ENCODE measurements at regions not wholly inside any gene's neighbourhood (a gene's known extent, or its start where the extent isn't known, plus 50 kb on each side); places are given as distances from the start of the nearest gene placed in this dataset.

GRCh38 chr7:12872487-12872886 lies 185.1 kb downstream of the ARL4A start:
- Histone ChIP-seq H3K27me3 (no peaks in the 10 kb centered on the region), H3K4me1 (no peaks in the 10 kb centered on the region), H3K36me3 (no peaks in the 10 kb centered on the region), H3K9me3 (no peaks in the 10 kb centered on the region), H3K27ac (no peak overlapping the region), H3K4me3 (no peak overlapping the region)
- DNase-seq (ENCODE audit: low spot score in 2 of 2), result no peak
- TF ChIP-seq, protein P1, sequence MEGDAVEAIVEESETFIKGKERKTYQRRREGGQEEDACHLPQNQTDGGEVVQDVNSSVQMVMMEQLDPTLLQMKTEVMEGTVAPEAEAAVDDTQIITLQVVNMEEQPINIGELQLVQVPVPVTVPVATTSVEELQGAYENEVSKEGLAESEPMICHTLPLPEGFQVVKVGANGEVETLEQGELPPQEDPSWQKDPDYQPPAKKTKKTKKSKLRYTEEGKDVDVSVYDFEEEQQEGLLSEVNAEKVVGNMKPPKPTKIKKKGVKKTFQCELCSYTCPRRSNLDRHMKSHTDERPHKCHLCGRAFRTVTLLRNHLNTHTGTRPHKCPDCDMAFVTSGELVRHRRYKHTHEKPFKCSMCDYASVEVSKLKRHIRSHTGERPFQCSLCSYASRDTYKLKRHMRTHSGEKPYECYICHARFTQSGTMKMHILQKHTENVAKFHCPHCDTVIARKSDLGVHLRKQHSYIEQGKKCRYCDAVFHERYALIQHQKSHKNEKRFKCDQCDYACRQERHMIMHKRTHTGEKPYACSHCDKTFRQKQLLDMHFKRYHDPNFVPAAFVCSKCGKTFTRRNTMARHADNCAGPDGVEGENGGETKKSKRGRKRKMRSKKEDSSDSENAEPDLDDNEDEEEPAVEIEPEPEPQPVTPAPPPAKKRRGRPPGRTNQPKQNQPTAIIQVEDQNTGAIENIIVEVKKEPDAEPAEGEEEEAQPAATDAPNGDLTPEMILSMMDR (IDR thresholded peaks at IDR 0.05), result no peak
- TF ChIP-seq POLR2A (IDR thresholded peaks at IDR 0.05), result no peak
- WGBS, result 90% methylated on average over 6 of the region's 6 CpGs

DNA sequence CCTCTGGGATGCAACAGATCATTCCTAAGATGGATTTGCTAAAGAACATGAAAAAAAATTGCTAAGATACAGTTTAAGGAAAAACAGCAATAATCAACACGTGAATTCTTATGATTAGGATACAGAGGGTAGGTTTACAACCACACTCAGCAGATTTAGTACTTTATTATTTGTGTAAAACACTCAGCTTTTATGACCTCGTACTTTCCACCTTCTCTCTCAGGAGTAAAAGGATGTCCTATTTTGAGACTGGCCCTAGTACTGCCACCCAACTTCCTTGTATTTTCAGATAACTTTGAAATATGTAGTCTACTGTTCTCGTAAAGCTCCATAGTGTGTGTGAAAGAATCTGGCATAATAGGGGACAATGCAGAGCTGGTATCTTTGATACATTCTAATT lies 186.1 kb downstream of the ARL4A start:
- TF ChIP-seq POLR2A (IDR thresholded peaks at IDR 0.05) (no peak), POLR2AphosphoS5 (IDR thresholded peaks at IDR 0.05) (no peak), EP300 (IDR thresholded peaks at IDR 0.05) (no peak)
- TF ChIP-seq, protein P1 (IDR thresholded peaks at IDR 0.05), result no peak
- no peaks in the 10 kb centered on the region for H3K27me3 ChIP-seq
- 52% methylated on average over 3 of the region's 3 CpGs for WGBS

GRCh38 chr7:12879139-12879538 lies 191.7 kb downstream of the ARL4A start:
- Histone ChIP-seq H3K4me1 (no peaks in the 10 kb centered on the region), H3K27ac (no peak overlapping the region), H3K27me3 (no peaks in the 10 kb centered on the region), H3K9me3 (no peaks in the 10 kb centered on the region), H3K4me3 (no peak overlapping the region), H3K36me3 (no peaks in the 10 kb centered on the region)
- no peak for DNase-seq (ENCODE audit: low spot score in 2 of 2)
- no peak for TF ChIP-seq POLR2A (IDR thresholded peaks at IDR 0.05)
- TF ChIP-seq POLR2AphosphoS5 (IDR thresholded peaks at IDR 0.05), result no peak
- TF ChIP-seq, protein P1 (IDR thresholded peaks at IDR 0.05), result no peak
- no peak for TF ChIP-seq EP300 (IDR thresholded peaks at IDR 0.05)

More for the DNA sequence above, 186.1 kb downstream of the ARL4A start:
- Histone ChIP-seq H3K4me1 (no peaks in the 10 kb centered on the region), H3K4me3 (no peak overlapping the region), H3K27ac (no peak overlapping the region), H3K36me3 (no peaks in the 10 kb centered on the region), H3K9me3 (no peaks in the 10 kb centered on the region)
- DNase-seq (ENCODE audit: low spot score in 2 of 2), result no peak

- Histone ChIP-seq H3K4me3 (no peak overlapping the region), H3K27ac (no peak overlapping the region), H3K36me3 (no peaks in the 10 kb centered on the region), H3K4me1 (no peaks in the 10 kb centered on the region), H3K9me3 (no peaks in the 10 kb centered on the region), H3K27me3 (no peaks in the 10 kb centered on the region)
- no peak for DNase-seq (ENCODE audit: low spot score in 2 of 2)
- WGBS, result 97% methylated on average over 2 of the region's 2 CpGs
- TF ChIP-seq, protein P1 (IDR thresholded peaks at IDR 0.05), result no peak
- TF ChIP-seq EP300 (IDR thresholded peaks at IDR 0.05) (no peak), POLR2A (IDR thresholded peaks at IDR 0.05) (no peak), POLR2AphosphoS5 (IDR thresholded peaks at IDR 0.05) (no peak)
Measured at GRCh38 chr7:12881712-12882111, 194.3 kb downstream of the ARL4A start.

DNA sequence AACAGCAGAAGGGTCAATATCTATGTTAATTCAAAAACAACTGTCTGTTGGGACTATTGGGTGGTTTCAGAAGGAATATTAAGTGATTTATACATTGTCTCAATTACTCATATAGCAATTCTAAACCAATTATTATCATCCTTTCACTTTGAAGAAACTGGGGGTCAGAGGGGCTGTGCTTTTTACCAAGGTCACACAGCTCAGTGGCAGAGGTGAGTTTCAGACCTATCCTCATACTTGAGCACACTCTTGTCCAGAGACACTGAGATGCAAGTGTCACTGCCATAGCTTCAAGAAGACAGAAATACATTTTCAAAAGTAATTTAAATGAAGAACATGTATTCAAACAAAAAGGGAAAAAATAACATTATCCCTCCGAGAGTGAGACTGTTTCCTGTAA lies 195.3 kb downstream of the ARL4A start:
- Histone ChIP-seq H3K36me3 (no peaks in the 10 kb centered on the region), H3K9me3 (no peaks in the 10 kb centered on the region), H3K27ac (no peak overlapping the region), H3K4me1 (no peaks in the 10 kb centered on the region), H3K4me3 (no peak overlapping the region), H3K27me3 (no peaks in the 10 kb centered on the region)
- WGBS, result 79% methylated on average over 1 of the region's 1 CpG
- DNase-seq (ENCODE audit: low spot score in 2 of 2), result no peak
- TF ChIP-seq, protein P1 (IDR thresholded peaks at IDR 0.05), result no peak
- TF ChIP-seq EP300 (IDR thresholded peaks at IDR 0.05), result no peak
- TF ChIP-seq POLR2A (IDR thresholded peaks at IDR 0.05), result no peak
- no peak for TF ChIP-seq POLR2AphosphoS5 (IDR thresholded peaks at IDR 0.05)

Measured in suprapubic skin (tissue), 4 donors.